H9 (cell line): ENCODE measurements at regions not wholly inside any gene's neighbourhood (a gene's known extent, or its start where the extent isn't known, plus 50 kb on each side); places are given as distances from the start of the nearest gene placed in this dataset.

Experiments used
- DNase-seq: peaks from one replicate; pipeline ENCODE4 v3.0.0-alpha.2; 2017
- H2AFZ ChIP-seq: one replicate; pipeline ENCODE4 v1.6.1; 2013; ENCODE audit warnings: mild to moderate bottlenecking, low read length, control low read depth, moderate library complexity
- H2AK5ac ChIP-seq: 2 replicates; pipeline ENCODE4 v1.6.1; 2013; ENCODE audit warnings: low read length, control low read depth, mixed read lengths; ENCODE audit not compliant: insufficient read length
- H2BK120ac ChIP-seq: one replicate; pipeline ENCODE4 v1.6.1; 2013; ENCODE audit warnings: low read depth, mild to moderate bottlenecking, low read length, control low read depth, inconsistent platforms; ENCODE audit not compliant: poor library complexity, severe bottlenecking
- H2BK12ac ChIP-seq: 2 replicates; pipeline ENCODE4 v1.6.1; 2013; ENCODE audit warnings: low read length, control low read depth, mixed read lengths, low read depth; ENCODE audit not compliant: insufficient read length
- H2BK15ac ChIP-seq: 2 replicates; pipeline ENCODE4 v1.6.1; 2013; ENCODE audit warnings: low read depth, low read length, control low read depth
- H2BK20ac ChIP-seq: one replicate; pipeline ENCODE4 v1.6.1; 2013; ENCODE audit warnings: low read depth, mild to moderate bottlenecking, low read length, control low read depth, inconsistent platforms; ENCODE audit not compliant: poor library complexity, severe bottlenecking
- H2BK5ac ChIP-seq: 2 replicates; pipeline ENCODE4 v1.6.1; 2013; ENCODE audit warnings: low read length, control low read depth, mixed read lengths; ENCODE audit not compliant: insufficient read length
- H3K14ac ChIP-seq: 2 replicates; pipeline ENCODE4 v1.6.1; 2013; ENCODE audit warnings: low read length, control low read depth; ENCODE audit not compliant: insufficient read depth
- H3K18ac ChIP-seq: 2 replicates; pipeline ENCODE4 v1.6.1; 2013; ENCODE audit warnings: low read depth, mild to moderate bottlenecking, mixed read lengths, low read length, control low read depth; ENCODE audit not compliant: insufficient read length
- H3K23ac ChIP-seq: 2 replicates; pipeline ENCODE4 v1.6.1; 2013; ENCODE audit warnings: low read length, control low read depth, mixed read lengths, low read depth; ENCODE audit not compliant: insufficient read length
- H3K23me2 ChIP-seq: 2 replicates; pipeline ENCODE4 v1.6.1; 2013; ENCODE audit warnings: low read depth, mild to moderate bottlenecking, mixed read lengths, low read length, control low read depth; ENCODE audit not compliant: insufficient read length, poor library complexity, severe bottlenecking
- H3K27ac ChIP-seq: 2 replicates; pipeline ENCODE4 v1.5.1; 2013; ENCODE audit warnings: low read length, control low read depth, mixed read lengths, low read depth; ENCODE audit not compliant: insufficient read length
- H3K27me3 ChIP-seq: 2 replicates; pipeline ENCODE4 v1.6.1; 2013; ENCODE audit warnings: low read length, control low read depth, inconsistent platforms; ENCODE audit not compliant: insufficient read depth
- H3K4ac ChIP-seq: 2 replicates; pipeline ENCODE4 v1.6.1; 2013; ENCODE audit warnings: low read depth, mild to moderate bottlenecking, control low read depth, inconsistent platforms, low read length, moderate library complexity
- H3K4me1 ChIP-seq: 2 replicates; pipeline ENCODE4 v1.6.1; 2013; ENCODE audit warnings: low read length, control low read depth, inconsistent platforms; ENCODE audit not compliant: insufficient read depth
- H3K4me2 ChIP-seq: 2 replicates; pipeline ENCODE4 v1.6.1; 2013; ENCODE audit warnings: low read length, control low read depth, mixed read lengths; ENCODE audit not compliant: insufficient read length, insufficient read depth
- H3K56ac ChIP-seq: 2 replicates; pipeline ENCODE4 v1.6.1; 2013; ENCODE audit warnings: low read depth, mild to moderate bottlenecking, mixed read lengths, low read length, control low read depth; ENCODE audit not compliant: insufficient read length
- H3K79me1 ChIP-seq: 2 replicates; pipeline ENCODE4 v1.6.1; 2013; ENCODE audit warnings: low read depth, mild to moderate bottlenecking, moderate library complexity, low read length, control low read depth, inconsistent platforms; ENCODE audit not compliant: insufficient read depth, poor library complexity, severe bottlenecking
- H3K79me2 ChIP-seq: 2 replicates; pipeline ENCODE4 v1.6.1; 2013; ENCODE audit warnings: low read length, control low read depth, inconsistent platforms; ENCODE audit not compliant: insufficient read depth
- H3K9ac ChIP-seq: 2 replicates; pipeline ENCODE4 v1.6.1; 2013; ENCODE audit warnings: low read length, control low read depth, mixed read lengths; ENCODE audit not compliant: insufficient read length; ENCODE audit errors: extremely low read depth
- H3K9me3 ChIP-seq: one replicate; pipeline ENCODE4 v1.6.1; 2013; ENCODE audit warnings: low read depth, low read length, inconsistent platforms; ENCODE audit not compliant: control insufficient read depth
- H3T11ph ChIP-seq: one replicate; pipeline ENCODE4 v1.6.1; 2013; ENCODE audit warnings: mild to moderate bottlenecking, low read length, control low read depth, inconsistent platforms
- H4K20me1 ChIP-seq: one replicate; pipeline ENCODE4 v1.6.1; 2013; ENCODE audit not compliant: control insufficient read depth, insufficient read length, insufficient read depth
- H4K5ac ChIP-seq: 2 replicates; pipeline ENCODE4 v1.6.1; 2013; ENCODE audit warnings: low read depth, mild to moderate bottlenecking, mixed read lengths, low read length, control low read depth; ENCODE audit not compliant: insufficient read length
- H4K8ac ChIP-seq: replicated peaks from 2 replicates; pipeline ENCODE4 v1.6.1; 2013; ENCODE audit warnings: low read length, control low read depth, mixed read lengths, low read depth; ENCODE audit not compliant: insufficient read length
- H4K91ac ChIP-seq: 2 replicates; pipeline ENCODE4 v1.6.1; 2013; ENCODE audit warnings: low read depth, mild to moderate bottlenecking, moderate library complexity, mixed read lengths, low read length, control low read depth; ENCODE audit not compliant: insufficient read length
- H3K27ac Mint-ChIP-seq, 3 experiments: 2 replicates in 2 of 3; 3 replicates in 1 of 3; pipeline ENCODE4 v1.8.0; 2020 to 2021; ENCODE audit warnings: mixed read lengths in 3 of 3, mild to moderate bottlenecking in 1 of 3, moderate library complexity in 1 of 3
- H3K27me3 Mint-ChIP-seq: 2 replicates; pipeline ENCODE4 v1.8.0; 2021; ENCODE audit warnings: low read depth, mild to moderate bottlenecking, moderate library complexity, mixed read lengths
- H3K36me3 Mint-ChIP-seq, 3 experiments: 2 replicates in 2 of 3; 3 replicates in 1 of 3; pipeline ENCODE4 v1.8.0; 2020 to 2021; ENCODE audit warnings: low read depth in 3 of 3, mixed read lengths in 3 of 3; ENCODE audit not compliant: insufficient read depth in 1 of 3
- H3K4me1 Mint-ChIP-seq, 2 experiments: 2 replicates each; pipeline ENCODE4 v1.8.0; 2020; ENCODE audit warnings: mixed read lengths in 2 of 2
- H3K4me3 Mint-ChIP-seq, 2 experiments: 2 replicates in 1 of 2; 3 replicates in 1 of 2; pipeline ENCODE4 v1.8.0; 2020 to 2021; ENCODE audit warnings: mild to moderate bottlenecking in 2 of 2, mixed read lengths in 2 of 2, moderate library complexity in 1 of 2
- H3K9me3 Mint-ChIP-seq, 2 experiments: 2 replicates in 1 of 2; 3 replicates in 1 of 2; pipeline ENCODE4 v1.8.0; 2020; ENCODE audit warnings: mild to moderate bottlenecking in 2 of 2, mixed read lengths in 2 of 2, moderate library complexity in 1 of 2
- WGBS: extraction: QIAGEN DNeasy Blood & Tissue Kit; methylation state at CpG from one replicate; pipeline ENCODE4 v1.1.7; 2013; ENCODE audit warnings: missing lambda C conversion rate, low lambda C conversion rate, mixed read lengths; ENCODE audit not compliant: insufficient read length; ENCODE audit errors: extremely low coverage; 5-methylcytosine and 5-hydroxymethylcytosine counted together
- TF ChIP-seq, protein P1 (sequence below): fragments of 200-600 bp; sonication (generic); conservative IDR thresholded peaks from 3 replicates; pipeline ENCODE4 v1.8.0; 2021; ENCODE audit warnings: antibody characterized with exemption, mild to moderate bottlenecking

DNA sequence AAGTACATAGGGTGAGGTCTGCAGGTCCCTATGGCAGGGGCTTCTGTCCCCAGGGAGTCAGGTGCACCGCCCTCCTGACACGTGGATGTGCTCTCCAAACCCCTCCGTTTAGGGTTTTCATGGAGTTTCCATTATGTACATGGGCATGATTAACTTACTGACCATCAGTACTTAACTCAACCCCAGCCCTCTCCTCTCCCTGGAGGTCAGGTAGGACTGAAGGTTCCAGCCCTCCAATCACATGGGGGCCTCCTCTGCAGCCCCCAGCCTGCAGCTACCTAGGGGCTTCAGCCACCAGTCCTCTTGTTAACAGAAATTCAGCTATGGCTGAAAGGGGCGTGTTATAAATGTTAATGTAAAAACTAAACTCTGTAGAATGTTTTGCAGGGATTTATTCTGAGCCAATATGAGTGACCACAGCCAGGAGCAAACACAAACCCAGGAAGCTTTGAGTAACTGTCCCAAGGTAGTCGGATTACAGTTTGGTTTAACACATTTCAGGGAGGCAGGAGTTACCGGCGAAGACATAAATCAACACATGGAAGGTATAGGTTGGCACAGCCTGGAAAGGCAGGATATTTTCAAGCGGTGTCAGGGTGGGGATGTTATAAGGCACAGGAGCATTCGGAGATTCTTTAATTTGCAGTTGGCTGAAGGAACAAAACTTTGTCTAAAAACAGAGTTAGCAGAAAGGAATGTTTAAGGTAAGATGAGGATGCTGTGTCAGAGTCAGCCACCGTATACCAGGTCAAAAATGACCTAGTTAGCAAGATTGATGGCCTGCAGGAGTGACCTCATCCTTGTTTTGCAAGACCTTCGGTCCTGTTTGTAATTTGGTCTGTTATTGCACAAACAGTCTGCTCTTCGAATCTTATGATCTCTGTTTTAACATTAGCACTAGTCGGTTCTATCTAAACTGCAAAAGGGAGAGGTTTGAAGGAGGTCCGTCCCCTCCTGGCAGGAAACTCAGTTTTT, 75.2 kb downstream of the TNFAIP2 start:
- no peak overlapping the region for H2AFZ ChIP-seq

More for the DNA sequence above, 75.2 kb downstream of the TNFAIP2 start:
- H3K9me3 ChIP-seq, result peaks cover 25% of the 10 kb centered on the region
- no peak overlapping the region for H3K9ac ChIP-seq
- H3K14ac ChIP-seq, result no peak overlapping the region
- H3K4ac ChIP-seq, result no peak overlapping the region
- H3T11ph ChIP-seq, result no peak overlapping the region
- H4K5ac ChIP-seq, result no peak overlapping the region
- no peak overlapping the region for H2AK5ac ChIP-seq
- no peak overlapping the region for H3K18ac ChIP-seq
- no peak overlapping the region for H2BK15ac ChIP-seq
- H4K8ac ChIP-seq, result no peak overlapping the region
- no peak for DNase-seq
- H3K4me2 ChIP-seq, result no peak overlapping the region
- Mint-ChIP-seq H3K27ac (no peak overlapping the region), H3K4me3 (no peak overlapping the region), H3K27me3 (peaks cover 16% of the 10 kb centered on the region), H3K4me1 (no peaks in the 10 kb centered on the region), H3K9me3 (peaks cover 20 to 28% of the 10 kb centered on the region in 2 experiments; a peak in 4 of 5 replicates), H3K36me3 (peaks cover 0 to 11% (median 8%) of the 10 kb centered on the region in 3 experiments; a peak in 6 of 7 replicates)
- no peak overlapping the region for H2BK12ac ChIP-seq
- H2BK120ac ChIP-seq, result no peak overlapping the region
- H3K27me3 ChIP-seq, result no peaks in the 10 kb centered on the region
- H4K91ac ChIP-seq, result no peak overlapping the region
- H3K79me2 ChIP-seq, result no peaks in the 10 kb centered on the region
- H4K20me1 ChIP-seq, result peaks cover 3% of the 10 kb centered on the region
- H3K56ac ChIP-seq, result no peak overlapping the region
- H2BK20ac ChIP-seq, result no peak overlapping the region
- no peaks in the 10 kb centered on the region for H3K79me1 ChIP-seq
- TF ChIP-seq, protein P1, sequence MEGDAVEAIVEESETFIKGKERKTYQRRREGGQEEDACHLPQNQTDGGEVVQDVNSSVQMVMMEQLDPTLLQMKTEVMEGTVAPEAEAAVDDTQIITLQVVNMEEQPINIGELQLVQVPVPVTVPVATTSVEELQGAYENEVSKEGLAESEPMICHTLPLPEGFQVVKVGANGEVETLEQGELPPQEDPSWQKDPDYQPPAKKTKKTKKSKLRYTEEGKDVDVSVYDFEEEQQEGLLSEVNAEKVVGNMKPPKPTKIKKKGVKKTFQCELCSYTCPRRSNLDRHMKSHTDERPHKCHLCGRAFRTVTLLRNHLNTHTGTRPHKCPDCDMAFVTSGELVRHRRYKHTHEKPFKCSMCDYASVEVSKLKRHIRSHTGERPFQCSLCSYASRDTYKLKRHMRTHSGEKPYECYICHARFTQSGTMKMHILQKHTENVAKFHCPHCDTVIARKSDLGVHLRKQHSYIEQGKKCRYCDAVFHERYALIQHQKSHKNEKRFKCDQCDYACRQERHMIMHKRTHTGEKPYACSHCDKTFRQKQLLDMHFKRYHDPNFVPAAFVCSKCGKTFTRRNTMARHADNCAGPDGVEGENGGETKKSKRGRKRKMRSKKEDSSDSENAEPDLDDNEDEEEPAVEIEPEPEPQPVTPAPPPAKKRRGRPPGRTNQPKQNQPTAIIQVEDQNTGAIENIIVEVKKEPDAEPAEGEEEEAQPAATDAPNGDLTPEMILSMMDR, result no peak
- no CpG with 5 or more reads among the region's 14 CpGs for whole genome bisulfite sequencing
- H3K23ac ChIP-seq, result no peak overlapping the region
- no peak overlapping the region for H3K27ac ChIP-seq
- no peaks in the 10 kb centered on the region for H3K23me2 ChIP-seq
- H3K4me1 ChIP-seq, result no peaks in the 10 kb centered on the region
- no peak overlapping the region for H2BK5ac ChIP-seq
